ENCODE measurements at regions not wholly inside any gene's neighbourhood (a gene's known extent, or its start where the extent isn't known, plus 50 kb on each side); places are given as distances from the start of the nearest gene placed in this dataset.

GRCh38 chr4:53775381-53775780 is 184.1 kb upstream of the LNX1 start:
- H3K27ac ChIP-seq: no peak overlapping the region
- no peak for TF ChIP-seq Cebpa-rat (IDR thresholded peaks at IDR 0.05)
- peaks cover 0 to 9% (median 0%) of the 10 kb centered on the region in 10 experiments; a peak in 3 of 20 replicates for H3K4me1 ChIP-seq
- no peak overlapping the region for H3K4me3 ChIP-seq
- no peaks in the 10 kb centered on the region for H3K36me3 ChIP-seq
- no peaks in the 10 kb centered on the region for H3K27me3 ChIP-seq
- H3K9me3 ChIP-seq (replicated peaks in 1 of 11): no peaks in the 10 kb centered on the region
- H3K9ac ChIP-seq: no peak overlapping the region
- no peaks in the 10 kb centered on the region for H4K20me1 ChIP-seq
- no peak overlapping the region for H3K4me2 ChIP-seq

- no peak for TF ChIP-seq Cebpa-rat (IDR thresholded peaks at IDR 0.05)
- H3K27me3 ChIP-seq: no peaks in the 10 kb centered on the region
Observed at GRCh38 chr4:53771326-53771725, 180.0 kb upstream of the LNX1 start.

GRCh38 chr4:53767482-53767881 is 176.2 kb upstream of the LNX1 start:
- no peaks in the 10 kb centered on the region for H3K36me3 ChIP-seq
- H3K4me1 ChIP-seq: peaks cover 0 to 9% (median 5%) of the 10 kb centered on the region in 10 experiments; a peak in 5 of 20 replicates
- H3K27me3 ChIP-seq: no peaks in the 10 kb centered on the region
- no peak overlapping the region for H3K4me2 ChIP-seq
- H4K20me1 ChIP-seq: no peaks in the 10 kb centered on the region
- H3K27ac ChIP-seq: no peak overlapping the region
- no peak overlapping the region for H3K9ac ChIP-seq
- peaks cover 0 to 6% (median 0%) of the 10 kb centered on the region in 11 experiments; a peak in 2 of 22 replicates for H3K9me3 ChIP-seq (replicated peaks in 1 of 11)
- TF ChIP-seq Cebpa-rat (IDR thresholded peaks at IDR 0.05): no peak
- no peak overlapping the region for H3K4me3 ChIP-seq

More at GRCh38 chr4:53771326-53771725, 180.0 kb upstream of the LNX1 start:
- Histone ChIP-seq H3K9me3 (replicated peaks in 1 of 11) (peaks cover 0 to 5% (median 0%) of the 10 kb centered on the region in 11 experiments; a peak in 2 of 22 replicates), H3K4me3 (no peak overlapping the region), H3K36me3 (no peaks in the 10 kb centered on the region), H4K20me1 (no peaks in the 10 kb centered on the region), H3K9ac (no peak overlapping the region), H3K4me1 (no peaks in the 10 kb centered on the region), H3K4me2 (no peak overlapping the region), H3K27ac (no peak overlapping the region)

- no peaks in the 10 kb centered on the region for H4K20me1 ChIP-seq
- H3K9me3 ChIP-seq (replicated peaks in 1 of 11): peaks cover 0 to 21% (median 7%) of the 10 kb centered on the region in 11 experiments; a peak in 13 of 22 replicates
- H3K9ac ChIP-seq: no peak overlapping the region
- no peak overlapping the region for H3K4me3 ChIP-seq
- no peak for TF ChIP-seq Cebpa-rat (IDR thresholded peaks at IDR 0.05)
- peaks cover 0 to 9% (median 5%) of the 10 kb centered on the region in 10 experiments; a peak in 5 of 20 replicates for H3K4me1 ChIP-seq
- H3K36me3 ChIP-seq: no peaks in the 10 kb centered on the region
- H3K27ac ChIP-seq: no peak overlapping the region
- no peaks in the 10 kb centered on the region for H3K27me3 ChIP-seq
- H3K4me2 ChIP-seq: peak overlapping the region in 6 of 11 experiments; percentile 4 to 22 (median 12); a peak in 7 of 22 replicates
Observed at GRCh38 chr4:53764761-53765490, 173.6 kb upstream of the LNX1 start.

- no peaks in the 10 kb centered on the region for H4K20me1 ChIP-seq
- H3K36me3 ChIP-seq: no peaks in the 10 kb centered on the region
- H3K27ac ChIP-seq: no peak overlapping the region
- H3K4me2 ChIP-seq: no peak overlapping the region
- H3K9me3 ChIP-seq (replicated peaks in 1 of 11): peaks cover 0 to 21% (median 7%) of the 10 kb centered on the region in 11 experiments; a peak in 13 of 22 replicates
- H3K4me3 ChIP-seq: no peak overlapping the region
- no peak overlapping the region for H3K9ac ChIP-seq
- no peak for TF ChIP-seq Cebpa-rat (IDR thresholded peaks at IDR 0.05)
- peaks cover 0 to 9% (median 5%) of the 10 kb centered on the region in 10 experiments; a peak in 5 of 20 replicates for H3K4me1 ChIP-seq
- H3K27me3 ChIP-seq: no peaks in the 10 kb centered on the region
Observed at GRCh38 chr4:53763813-53764597, 172.7 kb upstream of the LNX1 start.

- no peak overlapping the region for H3K4me3 ChIP-seq
- H3K4me1 ChIP-seq: peaks cover 0 to 4% (median 0%) of the 10 kb centered on the region in 10 experiments; a peak in 2 of 20 replicates
- H3K27me3 ChIP-seq: no peaks in the 10 kb centered on the region
- H3K36me3 ChIP-seq: 0 out of 22 replicates have a peak, but pooled peaks cover 0 to 5% (median 0%) of the 10 kb centered on the region in 11 experiments
- H3K9me3 ChIP-seq (replicated peaks in 1 of 11): peaks cover 27 to 56% (median 48%) of the 10 kb centered on the region in 11 experiments
- no peak overlapping the region for H3K9ac ChIP-seq
- TF ChIP-seq Cebpa-rat (IDR thresholded peaks at IDR 0.05): no peak
- no peak overlapping the region for H3K27ac ChIP-seq
- no peaks in the 10 kb centered on the region for H4K20me1 ChIP-seq
- no peak overlapping the region for H3K4me2 ChIP-seq
Observed at GRCh38 chr4:53755656-53756055, 164.4 kb upstream of the LNX1 start.

- Histone ChIP-seq H3K4me3 (no peak overlapping the region), H4K20me1 (no peaks in the 10 kb centered on the region), H3K4me1 (peaks cover 23 to 29% (median 25%) of the 10 kb centered on the region in 10 experiments), H3K9ac (no peak overlapping the region), H3K27ac (no peak overlapping the region), H3K4me2 (no peak overlapping the region), H3K9me3 (replicated peaks in 1 of 11) (peaks cover 27 to 74% (median 67%) of the 10 kb centered on the region in 11 experiments), H3K36me3 (peaks cover 0 to 7% (median 0%) of the 10 kb centered on the region in 11 experiments; a peak in 2 of 22 replicates), H3K27me3 (no peaks in the 10 kb centered on the region)
- no peak for TF ChIP-seq Cebpa-rat (IDR thresholded peaks at IDR 0.05)
Observed at GRCh38 chr4:53752124-53752523, 160.8 kb upstream of the LNX1 start.

- TF ChIP-seq Cebpa-rat (IDR thresholded peaks at IDR 0.05): peak in 5 of 11 experiments; percentile 55 to 77 (median 58); a peak in 8 of 22 replicates
- Histone ChIP-seq H3K4me1 (peaks cover 32 to 61% (median 49%) of the 10 kb centered on the region in 10 experiments), H3K27ac (peak overlapping the region in 10 of 11 experiments; percentile 33 to 91 (median 78); a peak in 20 of 22 replicates), H3K9ac (peak overlapping the region in 8 of 11 experiments; percentile 1 to 73 (median 50); a peak in 13 of 22 replicates), H3K4me2 (peak overlapping the region; percentile 60 to 80 (median 67)), H3K27me3 (no peaks in the 10 kb centered on the region), H3K4me3 (no peak overlapping the region), H3K36me3 (peaks cover 0 to 7% (median 0%) of the 10 kb centered on the region in 11 experiments; a peak in 2 of 22 replicates), H3K9me3 (replicated peaks in 1 of 11) (peaks cover 0 to 52% (median 41%) of the 10 kb centered on the region in 11 experiments; a peak in 21 of 22 replicates), H4K20me1 (no peaks in the 10 kb centered on the region)
Observed at GRCh38 chr4:53748328-53748772, 157.1 kb upstream of the LNX1 start.

Data from BLaER1 treated with 17β-estradiol and CSF1 and Interleukin-3, amounts not matched to agents 10 nM and 100 nM (cell line).